Germinal center (tissue), 1 donor: ENCODE measurements at regions not wholly inside any gene's neighbourhood (a gene's known extent, or its start where the extent isn't known, plus 50 kb on each side); places are given as distances from the start of the nearest gene placed in this dataset.

Experiments
- DNase-seq: peaks from one replicate; pipeline ENCODE4 v3.0.0; 2012; ENCODE audit warnings: mixed read lengths, low spot score

GRCh38 chr3:103624271-103624670, 1189.5 kb downstream of the ZPLD1 start:
- DNase-seq: no peak

DNA sequence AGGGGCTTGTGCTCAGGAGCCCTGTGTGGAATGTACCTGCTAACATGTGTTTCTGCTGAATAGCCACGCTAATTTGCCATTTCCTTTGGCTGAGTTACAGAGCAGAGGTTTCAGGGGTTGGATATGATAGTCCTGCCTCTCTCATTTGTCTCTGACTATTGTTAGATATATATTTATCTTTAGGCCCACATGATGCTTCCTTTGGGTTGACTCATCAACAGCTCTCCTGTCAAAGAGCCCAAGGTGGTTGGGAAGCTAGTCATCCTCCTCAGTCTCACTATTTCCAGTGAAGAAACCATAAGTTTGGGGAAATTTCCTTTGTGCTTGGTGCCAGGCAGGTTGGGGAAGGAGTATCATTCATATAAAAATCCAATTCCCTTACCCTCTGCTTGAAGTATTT, 1194.6 kb downstream of the ZPLD1 start:
- DNase-seq: no peak

GRCh38 chr3:103644450-103644849, 1209.6 kb downstream of the ZPLD1 start:
- DNase-seq: no peak

- DNase-seq: no peak
Observed at GRCh38 chr3:103653996-103654395, 1219.2 kb downstream of the ZPLD1 start.

DNA sequence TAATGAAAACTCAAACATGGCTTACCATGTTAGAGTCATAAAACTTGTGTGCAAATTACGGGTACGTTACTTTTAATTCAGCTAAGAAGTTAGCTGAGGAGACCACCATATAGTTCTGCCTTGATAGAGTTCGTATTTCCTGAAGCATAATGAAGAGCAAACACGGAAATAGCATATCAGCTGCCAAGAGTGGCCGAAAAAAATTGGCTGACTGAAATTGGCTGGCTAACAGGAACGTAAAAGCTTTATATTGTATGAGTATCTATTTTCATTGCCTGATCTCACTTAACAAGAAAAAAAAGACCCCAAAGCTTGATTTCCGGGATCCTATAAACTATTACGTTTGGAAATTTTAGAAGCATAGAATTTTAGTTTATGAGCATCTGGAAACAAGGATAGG, 1222.9 kb downstream of the ZPLD1 start:
- DNase-seq: no peak

DNA sequence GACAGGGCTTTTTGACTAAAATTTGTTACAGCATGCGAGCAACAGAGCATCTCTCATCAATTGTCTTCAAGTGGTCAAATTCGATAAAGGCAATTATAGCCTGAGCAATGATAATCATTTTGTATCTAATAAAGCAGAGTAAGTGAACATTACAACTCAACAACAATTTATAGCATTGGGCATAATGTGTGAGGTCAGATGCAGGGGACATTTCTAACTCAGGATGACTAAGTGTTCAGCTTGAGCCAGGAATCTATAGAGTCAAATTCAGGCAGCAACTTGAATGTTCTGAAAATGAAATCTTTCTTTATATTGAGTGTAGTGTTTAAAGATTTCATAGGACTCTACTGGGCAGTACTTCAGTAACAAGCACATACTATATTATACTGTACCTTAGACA, 1226.0 kb downstream of the ZPLD1 start:
- DNase-seq: no peak

- no peak for DNase-seq
Observed at GRCh38 chr3:103662591-103662990, 1227.8 kb downstream of the ZPLD1 start.

DNA sequence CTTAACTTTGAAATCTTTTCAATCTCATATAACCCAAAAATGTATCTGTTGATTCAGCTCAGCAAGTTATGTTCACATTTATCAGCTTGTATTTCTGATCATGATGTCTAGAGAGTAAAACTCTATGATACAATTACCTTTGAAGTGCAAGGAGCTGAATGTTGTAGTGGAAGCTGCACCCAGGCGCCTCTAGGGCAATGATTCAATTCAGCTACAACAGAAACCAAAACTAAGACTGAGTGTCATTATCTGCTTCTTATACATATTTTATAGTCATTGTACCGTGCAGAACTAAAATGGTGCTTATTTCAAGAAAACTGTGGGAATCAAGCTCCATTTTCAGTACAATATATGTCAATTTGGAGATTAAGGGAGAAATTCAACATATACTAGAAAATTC, 1237.5 kb downstream of the ZPLD1 start:
- no peak for DNase-seq

- DNase-seq: no peak
Observed at GRCh38 chr3:103684904-103685303, 1250.1 kb downstream of the ZPLD1 start.

DNA sequence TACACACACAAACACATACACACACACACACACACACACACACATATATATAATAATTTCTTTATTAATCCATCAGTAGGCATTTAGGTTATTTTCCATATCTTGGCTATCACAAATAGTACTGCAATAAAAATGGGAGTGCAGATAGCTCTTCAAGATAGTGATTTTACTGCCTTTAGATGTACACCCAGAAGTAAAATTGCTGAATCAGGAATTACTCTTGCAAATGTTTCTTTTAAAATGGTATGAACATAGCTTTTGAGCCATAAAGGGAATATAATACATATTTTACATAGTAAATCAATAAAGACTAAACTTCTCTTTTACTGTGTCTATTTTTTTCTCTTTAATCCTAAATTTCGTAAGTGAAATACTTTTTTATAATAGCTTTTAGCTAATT, 1251.1 kb downstream of the ZPLD1 start:
- DNase-seq: no peak

GRCh38 chr3:103690536-103690935, 1255.7 kb downstream of the ZPLD1 start:
- DNase-seq: no peak

DNA sequence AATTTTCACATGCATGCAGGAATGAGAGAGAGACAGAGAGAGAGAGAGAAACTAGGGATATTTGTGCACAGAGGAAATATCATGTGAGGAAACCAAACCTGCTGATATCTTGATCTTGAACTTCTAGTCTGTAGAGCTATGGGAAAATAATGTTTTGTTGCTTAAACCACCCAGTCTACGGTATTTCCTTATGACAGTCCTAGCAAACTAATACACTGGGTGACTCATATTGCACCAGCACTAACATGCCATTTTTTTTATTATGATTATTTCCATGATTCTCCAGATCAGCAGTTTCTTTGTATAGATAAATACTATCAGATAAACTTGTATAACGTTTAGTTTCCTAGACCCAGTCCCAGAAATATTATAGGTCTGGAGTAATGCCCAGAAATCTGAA, 1259.0 kb downstream of the ZPLD1 start:
- no peak for DNase-seq

- DNase-seq: no peak
Observed at GRCh38 chr3:103698646-103699045, 1263.8 kb downstream of the ZPLD1 start.

GRCh38 chr3:103699228-103699627, 1264.4 kb downstream of the ZPLD1 start:
- DNase-seq: no peak

GRCh38 chr3:103705641-103706040, 1270.8 kb downstream of the ZPLD1 start:
- DNase-seq: no peak

GRCh38 chr3:103706671-103707070, 1271.9 kb downstream of the ZPLD1 start:
- no peak for DNase-seq

DNA sequence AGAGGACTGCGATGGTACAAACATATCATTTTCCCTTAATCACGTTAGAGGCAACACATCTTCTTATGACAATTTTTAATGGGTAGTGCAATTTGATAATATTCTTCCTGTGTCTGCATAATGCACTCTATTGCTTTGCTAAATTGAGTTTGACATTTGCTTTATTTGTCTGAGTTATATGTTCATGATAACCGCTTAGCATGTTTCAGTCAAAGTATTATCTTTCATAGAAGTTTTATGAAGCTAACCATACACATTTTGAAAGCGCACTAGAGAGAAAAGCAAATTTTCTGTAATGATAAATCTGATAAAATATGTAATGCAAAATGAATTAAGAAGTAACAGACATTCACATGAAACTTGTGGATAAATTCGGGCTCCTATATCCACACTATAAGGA, 1276.9 kb downstream of the ZPLD1 start:
- DNase-seq: no peak

DNA sequence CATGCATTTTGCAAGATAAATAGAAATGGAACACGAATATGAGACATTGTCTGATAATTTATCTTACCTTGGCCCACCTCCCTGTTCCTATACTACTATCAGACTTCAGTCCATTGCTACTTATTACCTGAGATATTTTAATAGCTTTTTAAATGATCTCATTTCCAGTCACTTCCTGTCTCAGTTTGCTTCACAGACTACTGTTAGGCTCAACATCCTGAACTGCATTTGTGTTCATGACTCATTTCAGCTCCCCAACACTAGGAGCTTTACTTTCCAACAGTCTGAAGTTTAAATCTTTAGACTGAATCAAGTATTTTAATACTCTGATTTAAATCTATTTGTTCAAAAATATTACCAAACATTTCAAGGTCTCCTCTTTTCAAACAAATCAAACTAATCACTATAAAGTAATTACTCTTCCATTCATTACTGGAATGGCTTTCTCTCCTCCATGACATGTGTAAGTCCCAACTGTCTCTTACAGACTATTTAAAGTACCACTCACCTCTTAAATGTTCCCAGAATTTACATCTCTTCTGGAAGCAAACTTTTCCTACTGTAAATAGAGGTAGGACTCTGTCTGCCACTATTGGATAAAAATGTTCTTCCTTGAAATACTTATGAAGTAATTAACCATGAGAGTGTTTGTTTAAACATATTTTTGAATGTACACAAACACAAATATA, 1277.6 kb downstream of the ZPLD1 start:
- no peak for DNase-seq

GRCh38 chr3:103729547-103729946, 1294.7 kb downstream of the ZPLD1 start:
- DNase-seq: no peak

DNA sequence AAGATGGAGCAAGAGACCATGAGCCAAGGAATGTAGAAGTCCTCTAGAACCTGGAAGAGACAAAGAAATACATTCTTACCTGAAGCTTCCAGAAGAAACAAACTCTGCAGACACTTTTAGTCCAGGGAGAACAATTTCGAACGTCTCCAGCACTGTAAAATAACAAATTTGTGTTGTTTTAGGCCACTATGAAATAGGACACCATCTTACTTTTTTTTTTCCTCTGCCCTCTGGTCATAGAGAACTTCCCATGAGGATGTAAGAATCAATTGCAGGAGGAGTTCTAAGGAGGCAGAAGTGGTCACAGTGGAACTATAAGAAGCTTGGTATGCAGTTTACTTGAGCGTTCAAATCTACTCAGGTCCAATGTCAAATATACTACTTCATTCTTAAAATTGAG, 1295.9 kb downstream of the ZPLD1 start:
- DNase-seq: no peak

DNA sequence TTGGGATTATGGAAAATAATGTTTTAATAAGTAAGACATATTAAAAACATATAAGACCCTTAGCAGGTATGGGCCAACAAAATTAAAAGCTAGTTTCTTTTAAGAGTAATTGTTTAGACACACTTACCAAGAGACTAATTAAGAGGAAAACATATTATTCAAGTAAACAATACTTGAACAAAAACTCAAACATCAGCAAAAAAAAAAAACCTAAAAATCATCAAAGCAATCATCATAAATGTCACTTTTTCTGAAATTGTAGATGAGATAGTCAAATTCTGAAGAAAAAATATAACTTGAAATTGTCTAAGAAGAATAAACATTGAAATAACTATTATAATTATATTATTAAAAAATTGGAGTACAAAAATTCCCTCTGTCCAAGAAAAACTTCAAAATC, 1318.2 kb downstream of the ZPLD1 start:
- DNase-seq: no peak

GRCh38 chr3:103767635-103768034, 1332.8 kb downstream of the ZPLD1 start:
- no peak for DNase-seq

DNA sequence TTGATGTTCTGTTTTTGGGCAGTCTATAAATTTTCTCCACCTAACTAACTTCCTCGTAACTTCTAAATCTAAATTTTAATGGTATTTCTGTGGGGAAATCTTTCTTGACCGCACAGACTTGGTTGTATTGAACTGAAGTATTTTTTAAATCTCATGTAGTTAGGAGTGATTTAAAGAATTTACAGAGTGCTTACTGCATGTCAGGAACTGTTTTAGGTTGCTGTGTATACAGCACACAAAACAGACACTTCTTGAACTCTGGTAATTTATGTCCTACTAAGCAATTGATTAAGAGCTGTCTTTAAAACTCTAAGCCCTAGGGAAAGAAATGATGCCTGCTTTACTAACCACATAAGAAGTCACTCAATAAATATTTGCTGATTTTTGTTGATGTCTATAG, 1350.2 kb downstream of the ZPLD1 start:
- no peak for DNase-seq

- DNase-seq: no peak
Observed at GRCh38 chr3:103785537-103785936, 1350.7 kb downstream of the ZPLD1 start.

- DNase-seq: no peak
Observed at GRCh38 chr3:103786296-103786695, 1351.5 kb downstream of the ZPLD1 start.
